Right lobe of liver (tissue), 6 donors: ENCODE measurements at regions not wholly inside any gene's neighbourhood (a gene's known extent, or its start where the extent isn't known, plus 50 kb on each side); places are given as distances from the start of the nearest gene placed in this dataset.

Experiments
- ATAC-seq, 4 donors: fragments of 200-7000 bp; cut with Tn5 transposase; one replicate each; pipeline ENCODE4 v1.9.1; 2020; ENCODE audit warnings: mild to moderate bottlenecking in 4 of 4, moderate library complexity in 4 of 4
- DNase-seq, 3 donors: peaks; one replicate each; pipeline ENCODE4 v3.0.0-alpha.2; 2020
- H3K27ac ChIP-seq, 3 donors: fragments of 200-600 bp; one replicate each; pipeline ENCODE4 v1.8.0; 2022
- H3K27me3 ChIP-seq, 2 donors: fragments of 200-600 bp; one replicate each; pipeline ENCODE4 v1.8.0; 2022
- H3K36me3 ChIP-seq, 4 donors: fragments of 200-600 bp; sonication (generic) in 1 of 4; one replicate each; pipeline versions ENCODE4 v1.5.1 to v1.8.0; 2017 to 2022; ENCODE audit warnings: control low read depth in 1 of 4
- H3K4me1 ChIP-seq, 4 donors: fragments of 200-600 bp; sonication (generic) in 1 of 4; one replicate each; pipeline versions ENCODE4 v1.5.1 to v1.8.0; 2017 to 2022; ENCODE audit warnings: control low read depth in 1 of 4
- H3K4me3 ChIP-seq, 3 donors: fragments of 200-600 bp; one replicate each; pipeline ENCODE4 v1.8.0; 2022
- H3K9me3 ChIP-seq, 4 donors: fragments of 200-600 bp; sonication (generic) in 1 of 4; one replicate each; pipeline versions ENCODE4 v1.5.1 to v1.8.0; 2017 to 2022; ENCODE audit warnings: control low read depth in 1 of 4
- CTCF ChIP-seq, 4 donors: fragments of 200-600 bp in 3 of 4; fragments of 450-650 bp in 1 of 4; IDR thresholded peaks; one replicate each; pipeline versions ENCODE4 v1.5.1 to v1.8.0; 2016 to 2022; ENCODE audit warnings: antibody characterized with exemption in 4 of 4, mild to moderate bottlenecking in 2 of 4
- POLR2A ChIP-seq: fragments of 450-650 bp; IDR thresholded peaks from one replicate; pipeline ENCODE4 v1.6.1; 2017; ENCODE audit warnings: antibody characterized with exemption, mild to moderate bottlenecking
- WGBS: methylation state at CpG from one replicate; pipeline ENCODE4 v1.1.6; 2018; ENCODE audit warnings: low coverage, low lambda C conversion rate; ENCODE audit not compliant: insufficient coverage; ENCODE audit errors: missing lambda C conversion rate; 5-methylcytosine and 5-hydroxymethylcytosine counted together
- intact Hi-C, 2 donors: fragments of 100-400 bp; cut with DNase I; formaldehyde crosslinking; loops; one replicate each; pipeline versions ENCODE4 v1.11.2 to v1.14.1; 2022
- donor health status: DM: no; HTN: yes; CAD: no.
- donor health status: DM: no; HTN: no; CAD: no.
- donor health status: DM: no; HTN: no; CAD: no.
- donor health status: DM: no; HTN: yes; CAD: no.
- donor health status: DM: no; HTN: yes; CAD: no.

GRCh38 chr13:31887286-31887685, 144.3 kb upstream of the FRY start:
- 51% methylated on average over 2 of the region's 2 CpGs for WGBS

GRCh38 chr13:31890946-31891345, 140.6 kb upstream of the FRY start:
- TF ChIP-seq CTCF (IDR thresholded peaks at IDR 0.05) (no peak), POLR2A (no peak)
- intact Hi-C loops, result no loop called here
- 53% methylated on average over 5 of the region's 5 CpGs for WGBS
- ATAC-seq, result no peak
- Histone ChIP-seq H3K4me3 (no peak overlapping the region), H3K36me3 (no peaks in the 10 kb centered on the region), H3K27ac (no peak overlapping the region), H3K27me3 (no peaks in the 10 kb centered on the region), H3K9me3 (no peaks in the 10 kb centered on the region), H3K4me1 (no peaks in the 10 kb centered on the region)
- DNase-seq, result no peak

More at GRCh38 chr13:31887286-31887685, 144.3 kb upstream of the FRY start:
- Histone ChIP-seq H3K4me3 (no peak overlapping the region), H3K27ac (no peak overlapping the region), H3K27me3 (no peaks in the 10 kb centered on the region), H3K4me1 (no peaks in the 10 kb centered on the region), H3K36me3 (no peaks in the 10 kb centered on the region), H3K9me3 (no peaks in the 10 kb centered on the region)
- ATAC-seq (no peak), DNase-seq (no peak)
- no peak for TF ChIP-seq POLR2A
- TF ChIP-seq CTCF (IDR thresholded peaks at IDR 0.05), result no peak
- intact Hi-C loops, result no loop called here

DNA sequence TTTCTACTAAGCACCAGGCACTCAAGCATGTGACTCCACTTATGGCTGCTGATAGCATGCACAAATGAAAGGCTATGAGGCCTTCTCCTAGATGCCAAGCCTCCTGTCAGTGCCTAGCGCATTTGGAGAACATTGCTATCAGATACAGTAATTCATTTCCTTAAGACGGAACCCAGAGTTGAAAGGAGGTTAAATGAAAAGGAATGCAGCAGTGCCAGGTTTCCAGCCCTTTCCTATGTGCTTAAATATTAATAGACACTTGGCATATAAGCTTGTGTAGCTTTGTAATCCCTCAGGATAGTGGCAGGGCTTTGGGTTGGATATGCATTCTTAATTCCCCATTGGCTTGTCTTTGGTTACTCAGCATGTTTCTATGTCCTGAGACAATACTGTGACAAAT, 140.1 kb upstream of the FRY start:
- Histone ChIP-seq H3K4me1 (no peaks in the 10 kb centered on the region), H3K4me3 (no peak overlapping the region), H3K27ac (no peak overlapping the region), H3K9me3 (no peaks in the 10 kb centered on the region), H3K27me3 (no peaks in the 10 kb centered on the region), H3K36me3 (no peaks in the 10 kb centered on the region)
- DNase-seq (no peak), ATAC-seq (no peak)
- TF ChIP-seq CTCF (IDR thresholded peaks at IDR 0.05) (no peak), POLR2A (no peak)
- intact Hi-C loops, result no loop called here
- WGBS, result 66% methylated on average over 2 of the region's 2 CpGs

GRCh38 chr13:31894931-31895330, 136.6 kb upstream of the FRY start:
- no peaks in the 10 kb centered on the region for H3K4me1 ChIP-seq
- no peaks in the 10 kb centered on the region for H3K27me3 ChIP-seq
- H3K9me3 ChIP-seq, result no peaks in the 10 kb centered on the region
- H3K36me3 ChIP-seq, result no peaks in the 10 kb centered on the region
- WGBS, result 55% methylated on average over 1 of the region's 1 CpG
- DNase-seq, result no peak
- intact Hi-C loops, result no loop called here
- H3K4me3 ChIP-seq, result no peak overlapping the region
- ATAC-seq, result no peak
- no peak overlapping the region for H3K27ac ChIP-seq
- TF ChIP-seq CTCF (IDR thresholded peaks at IDR 0.05) (no peak), POLR2A (no peak)

GRCh38 chr13:31895691-31896090, 135.9 kb upstream of the FRY start:
- ATAC-seq, result no peak
- Histone ChIP-seq H3K27ac (no peak overlapping the region), H3K4me1 (no peaks in the 10 kb centered on the region), H3K4me3 (no peak overlapping the region), H3K9me3 (no peaks in the 10 kb centered on the region), H3K27me3 (no peaks in the 10 kb centered on the region), H3K36me3 (no peaks in the 10 kb centered on the region)
- intact Hi-C loops, result no loop called here
- 80% methylated on average over 3 of the region's 3 CpGs for WGBS
- TF ChIP-seq POLR2A (no peak), CTCF (IDR thresholded peaks at IDR 0.05) (no peak)
- DNase-seq, result no peak
